ENCODE measurements at regions not wholly inside any gene's neighbourhood (a gene's known extent, or its start where the extent isn't known, plus 50 kb on each side); places are given as distances from the start of the nearest gene placed in this dataset.

DNA sequence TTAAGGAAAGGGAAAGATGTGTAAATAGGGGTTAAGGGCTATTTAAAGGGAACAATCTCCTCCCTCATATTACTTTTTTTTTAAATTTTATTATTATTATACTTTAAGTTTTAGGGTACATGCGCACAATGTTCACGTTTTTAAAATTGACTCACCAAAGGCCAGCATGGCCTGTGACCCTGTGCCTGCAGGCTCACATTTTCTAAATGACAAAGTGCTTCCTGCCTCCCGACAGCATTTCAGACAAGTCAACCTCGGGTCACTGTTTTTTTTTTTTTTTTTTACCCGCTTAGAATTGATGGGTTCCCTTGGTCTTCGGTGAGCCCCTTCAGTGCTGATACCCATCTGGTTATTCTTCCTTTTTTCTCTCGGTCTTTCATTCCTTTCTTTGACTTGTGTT lies 70.4 kb upstream of the SCAF4 start:
- Histone ChIP-seq H3K27ac (ENCODE audit: insufficient read depth, low read length) (no peak overlapping the region), H3K9ac (ENCODE audit: low read depth, low read length) (no peak overlapping the region), H3K4me3 (ENCODE audit: insufficient read depth, low read depth, low read length) (no peak overlapping the region), H2BK120ac (ENCODE audit: low read depth, low read length) (no peak overlapping the region), H3K27me3 (ENCODE audit: control insufficient read depth, insufficient read depth, low read length) (peaks cover 4% of the 10 kb centered on the region; the same call in 1 of the 2 replicates), H2AK5ac (ENCODE audit: low read depth, low read length) (no peak overlapping the region), H3K36me3 (ENCODE audit: control insufficient read depth, insufficient read depth, low read length) (no peaks in the 10 kb centered on the region), H3K23ac (ENCODE audit: low read depth, low read length) (no peak overlapping the region), H4K20me1 (ENCODE audit: insufficient read depth, low read length) (no peaks in the 10 kb centered on the region), H4K5ac (ENCODE audit: low read depth, low read length) (no peak overlapping the region), H3K79me1 (ENCODE audit: low read depth in 1 of 2, low read length in 2 of 2) (no peaks in the 10 kb centered on the region), H4K8ac (ENCODE audit: low read depth in 2 of 2, low read length in 2 of 2) (no peak overlapping the region), H2BK15ac (ENCODE audit: low read depth, low read length) (no peak overlapping the region), H3K4me1 (ENCODE audit: control insufficient read depth, insufficient read depth, low read length) (no peaks in the 10 kb centered on the region), H2AK9ac (replicated peaks; ENCODE audit: low read depth, low read length, poor library complexity) (no peak overlapping the region), H2BK5ac (ENCODE audit: low read depth, low read length, poor library complexity, severe bottlenecking) (no peak overlapping the region), H4K91ac (ENCODE audit: insufficient read depth, low read depth, low read length) (no peak overlapping the region), H3K14ac (replicated peaks; ENCODE audit: low read depth, low read length) (no peak overlapping the region), H3K18ac (ENCODE audit: low read depth, low read length) (no peak overlapping the region), H2BK20ac (ENCODE audit: low read depth, low read length) (no peak overlapping the region), H3K9me1 (ENCODE audit: insufficient read depth, low read length) (no peaks in the 10 kb centered on the region), H3K4me2 (ENCODE audit: low read depth, low read length) (no peak overlapping the region), H3K9me3 (ENCODE audit: control insufficient read depth, insufficient read depth, low read length) (no peaks in the 10 kb centered on the region), H3K4ac (ENCODE audit: low read depth, low read length) (no peak overlapping the region), H3K56ac (ENCODE audit: extremely low read depth, insufficient read depth, low read length) (no peak overlapping the region), H2AFZ (replicated peaks; ENCODE audit: low read length, poor library complexity) (no peak overlapping the region)
- 0% methylated on average over 2 of the region's 7 CpGs; no CpG with 5 or more reads in 1 of the 2 experiments for WGBS, 2 experiments (ENCODE audit: extremely low coverage in 2 of 2, insufficient read length in 1 of 2)
- no TSS peak for BruUV-seq (replicated peaks)
- CTCF ChIA-PET: no interaction called here
- DNase-seq: no peak
- POLR2A ChIA-PET (ENCODE audit: unreplicated experiment): no interaction called here
- dilution Hi-C loops (cut with HindIII; ENCODE audit: low sequenced_read_pairs, unreplicated experiment): no loop called here
- ATAC-seq (ENCODE audit: low read depth): no peak
- TF ChIP-seq FOS (IDR thresholded peaks at IDR 0.05; ENCODE audit: low read depth, low read length) (no peak), BHLHE40 (IDR thresholded peaks at IDR 0.05; ENCODE audit: low read depth, low read length) (no peak), SMC3 (IDR thresholded peaks at IDR 0.05; ENCODE audit: low read depth, low read length) (no peak), MXI1 (IDR thresholded peaks at IDR 0.05; ENCODE audit: borderline replicate concordance, low read depth, low read length) (no peak)
- in situ Hi-C loops (cut with MboI; ENCODE audit: low sequenced_read_pairs): no loop called here
- intact Hi-C loops (cut with micrococcal nuclease): no loop called here
